Activated CD8-positive, alpha-beta T cell treated with anti-CD3 and anti-CD28 coated beads for 36 hours (primary cell): ENCODE measurements at regions not wholly inside any gene's neighbourhood (a gene's known extent, or its start where the extent isn't known, plus 50 kb on each side); places are given as distances from the start of the nearest gene placed in this dataset.

Experiments used
- ATAC-seq: fragments of 200-7000 bp; cut with Tn5 transposase; one replicate; pipeline ENCODE4 v1.10.0; 2021; ENCODE audit warnings: mild to moderate bottlenecking, moderate library complexity
- CTCF ChIA-PET: fragments of 350-600 bp; sonication (Branson Sonifier 250); formaldehyde crosslinking; loops from one replicate; lab custom pipeline; 2021; ENCODE audit warnings: antibody characterized with exemption; lab: Charles Lee
- POLR2A ChIA-PET: fragments of 350-600 bp; sonication (Branson Sonifier 250); formaldehyde crosslinking; loops from one replicate; lab custom pipeline; 2021; ENCODE audit warnings: antibody characterized with exemption; lab: Charles Lee
- DNase-seq: peaks from one replicate; pipeline ENCODE4 v3.0.0-alpha.2; 2020
- H3K27ac Mint-ChIP-seq: one replicate; pipeline ENCODE4 v1.8.0; 2021; ENCODE audit warnings: mild to moderate bottlenecking, mixed read lengths
- H3K27me3 Mint-ChIP-seq: one replicate; pipeline ENCODE4 v1.8.0; 2021; ENCODE audit warnings: mixed read lengths
- H3K36me3 Mint-ChIP-seq: one replicate; pipeline ENCODE4 v1.8.0; 2021; ENCODE audit warnings: low read depth, mixed read lengths
- H3K4me1 Mint-ChIP-seq: one replicate; pipeline ENCODE4 v1.8.0; 2021; ENCODE audit warnings: low read depth, mixed read lengths
- H3K4me3 Mint-ChIP-seq: one replicate; pipeline ENCODE4 v1.8.0; 2021; ENCODE audit warnings: mild to moderate bottlenecking, moderate library complexity, mixed read lengths
- H3K9me3 Mint-ChIP-seq: one replicate; pipeline ENCODE4 v1.8.0; 2021; ENCODE audit warnings: mixed read lengths
- intact Hi-C: fragments of 100-400 bp; cut with micrococcal nuclease; formaldehyde crosslinking; loops from one replicate; pipeline ENCODE4 v1.10.0; 2022
- TF ChIP-seq, protein P1 (sequence below): fragments of 200-600 bp; IDR thresholded peaks from one replicate; pipeline ENCODE4 v1.8.0; 2022; ENCODE audit warnings: antibody characterized with exemption, mild to moderate bottlenecking

DNA sequence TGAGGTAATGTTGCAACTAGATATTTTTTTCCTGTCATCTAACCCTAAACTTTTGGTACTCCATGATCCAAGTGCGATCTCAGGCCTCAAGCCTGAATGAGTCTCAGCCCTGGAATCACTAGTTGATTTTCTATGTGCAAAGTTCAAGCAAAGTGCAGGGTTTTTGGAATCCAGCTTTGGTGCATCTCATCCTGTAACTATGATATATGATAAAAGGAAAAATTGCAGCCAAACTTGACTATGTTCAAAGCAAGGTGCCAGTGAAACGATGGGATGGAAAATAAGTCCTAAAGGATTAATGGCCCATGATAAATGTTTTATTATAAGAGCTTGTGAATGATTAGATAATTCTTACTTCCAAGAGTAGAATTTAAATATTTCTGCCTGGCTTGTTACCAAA is 78.9 kb upstream of the NT5C1B start:
- H3K27ac Mint-ChIP-seq, result no peak overlapping the region
- DNase-seq (no peak), ATAC-seq (no peak)
- H3K4me3 Mint-ChIP-seq, result no peak overlapping the region
- no peaks in the 10 kb centered on the region for H3K27me3 Mint-ChIP-seq
- intact Hi-C loops, result no loop called here
- TF ChIP-seq, protein P1, sequence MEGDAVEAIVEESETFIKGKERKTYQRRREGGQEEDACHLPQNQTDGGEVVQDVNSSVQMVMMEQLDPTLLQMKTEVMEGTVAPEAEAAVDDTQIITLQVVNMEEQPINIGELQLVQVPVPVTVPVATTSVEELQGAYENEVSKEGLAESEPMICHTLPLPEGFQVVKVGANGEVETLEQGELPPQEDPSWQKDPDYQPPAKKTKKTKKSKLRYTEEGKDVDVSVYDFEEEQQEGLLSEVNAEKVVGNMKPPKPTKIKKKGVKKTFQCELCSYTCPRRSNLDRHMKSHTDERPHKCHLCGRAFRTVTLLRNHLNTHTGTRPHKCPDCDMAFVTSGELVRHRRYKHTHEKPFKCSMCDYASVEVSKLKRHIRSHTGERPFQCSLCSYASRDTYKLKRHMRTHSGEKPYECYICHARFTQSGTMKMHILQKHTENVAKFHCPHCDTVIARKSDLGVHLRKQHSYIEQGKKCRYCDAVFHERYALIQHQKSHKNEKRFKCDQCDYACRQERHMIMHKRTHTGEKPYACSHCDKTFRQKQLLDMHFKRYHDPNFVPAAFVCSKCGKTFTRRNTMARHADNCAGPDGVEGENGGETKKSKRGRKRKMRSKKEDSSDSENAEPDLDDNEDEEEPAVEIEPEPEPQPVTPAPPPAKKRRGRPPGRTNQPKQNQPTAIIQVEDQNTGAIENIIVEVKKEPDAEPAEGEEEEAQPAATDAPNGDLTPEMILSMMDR, result no peak
- peaks cover 13% of the 10 kb centered on the region for H3K9me3 Mint-ChIP-seq
- ChIA-PET POLR2A (no interaction called here), CTCF (no interaction called here)
- H3K4me1 Mint-ChIP-seq, result no peaks in the 10 kb centered on the region
- H3K36me3 Mint-ChIP-seq, result peaks cover 31% of the 10 kb centered on the region

DNA sequence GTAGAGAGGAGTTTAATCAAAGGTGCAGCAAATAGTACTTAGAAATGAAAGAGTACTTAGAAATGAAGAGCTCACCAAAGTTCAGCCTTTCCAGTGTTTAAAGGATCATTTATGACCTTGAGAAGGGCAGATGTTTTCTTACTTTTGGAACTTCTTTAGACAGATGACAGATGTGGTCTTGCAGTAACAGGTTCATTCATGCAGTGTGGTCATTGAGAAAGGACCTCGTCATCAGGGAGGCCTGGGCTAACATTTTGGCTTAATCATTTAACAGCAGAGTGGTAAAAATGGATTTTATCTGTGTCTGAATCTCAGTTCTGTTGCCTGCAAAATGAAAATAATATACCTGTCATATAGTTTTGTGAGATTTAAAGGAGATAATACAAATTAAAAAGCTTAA is 75.1 kb upstream of the NT5C1B start:
- Mint-ChIP-seq H3K4me1 (no peaks in the 10 kb centered on the region), H3K9me3 (peaks cover 5% of the 10 kb centered on the region), H3K4me3 (no peak overlapping the region), H3K27me3 (no peaks in the 10 kb centered on the region), H3K36me3 (peaks cover 9% of the 10 kb centered on the region), H3K27ac (no peak overlapping the region)
- no peak for DNase-seq
- ChIA-PET POLR2A (no interaction called here), CTCF (no interaction called here)
- intact Hi-C loops, result no loop called here
- no peak for ATAC-seq
- TF ChIP-seq, protein P1, result no peak

DNA sequence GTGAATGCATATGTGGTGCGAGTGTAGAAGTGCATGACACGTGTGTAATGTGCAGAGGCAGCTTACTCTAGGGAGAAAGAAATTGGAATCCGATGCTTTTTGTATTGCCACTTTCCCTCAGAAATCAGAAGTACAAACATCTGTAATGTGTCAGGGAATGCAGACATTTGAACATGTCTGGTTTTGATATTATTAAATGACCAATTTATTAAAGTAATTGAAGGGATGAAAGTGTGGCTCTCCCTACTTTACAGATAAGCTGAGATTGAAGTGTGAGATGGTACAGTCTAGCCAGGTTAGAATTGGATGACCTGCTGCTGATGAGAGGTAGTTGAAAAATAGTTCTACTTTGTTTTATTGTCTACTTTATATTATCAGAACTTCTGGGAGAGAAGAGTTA is 74.5 kb upstream of the NT5C1B start:
- DNase-seq (no peak), ATAC-seq (no peak)
- CTCF ChIA-PET, result no interaction called here
- intact Hi-C loops, result no loop called here
- Mint-ChIP-seq H3K27ac (no peak overlapping the region), H3K4me3 (no peak overlapping the region), H3K36me3 (peaks cover 6% of the 10 kb centered on the region), H3K27me3 (no peaks in the 10 kb centered on the region), H3K9me3 (peaks cover 5% of the 10 kb centered on the region), H3K4me1 (no peaks in the 10 kb centered on the region)
- POLR2A ChIA-PET, result no interaction called here
- TF ChIP-seq, protein P1, result no peak

DNA sequence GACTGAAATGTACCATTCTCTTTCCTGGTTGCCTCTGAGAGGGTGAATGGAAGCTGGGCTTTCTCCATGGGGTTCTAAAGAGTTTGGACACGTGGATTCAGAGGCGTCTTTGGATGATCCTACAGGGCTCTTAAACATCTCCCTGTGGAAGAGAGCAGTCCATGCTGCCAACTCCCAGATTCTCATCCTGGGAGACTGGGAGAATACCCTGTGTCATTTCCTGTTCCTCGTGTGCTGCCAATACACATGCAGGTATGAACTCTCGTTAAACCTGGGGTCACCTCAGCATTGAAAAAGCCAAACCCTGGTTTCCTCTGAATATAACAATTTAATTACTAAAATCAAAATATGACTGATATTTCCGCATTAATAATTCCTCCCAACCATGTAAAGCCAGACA is 73.3 kb upstream of the NT5C1B start:
- ATAC-seq (no peak), DNase-seq (no peak)
- POLR2A ChIA-PET, result no interaction called here
- intact Hi-C loops, result no loop called here
- Mint-ChIP-seq H3K36me3 (peaks cover 1% of the 10 kb centered on the region), H3K9me3 (peaks cover 2% of the 10 kb centered on the region), H3K4me1 (no peaks in the 10 kb centered on the region), H3K27me3 (no peaks in the 10 kb centered on the region), H3K27ac (no peak overlapping the region), H3K4me3 (no peak overlapping the region)
- CTCF ChIA-PET, result no interaction called here
- TF ChIP-seq, protein P1, result no peak

DNA sequence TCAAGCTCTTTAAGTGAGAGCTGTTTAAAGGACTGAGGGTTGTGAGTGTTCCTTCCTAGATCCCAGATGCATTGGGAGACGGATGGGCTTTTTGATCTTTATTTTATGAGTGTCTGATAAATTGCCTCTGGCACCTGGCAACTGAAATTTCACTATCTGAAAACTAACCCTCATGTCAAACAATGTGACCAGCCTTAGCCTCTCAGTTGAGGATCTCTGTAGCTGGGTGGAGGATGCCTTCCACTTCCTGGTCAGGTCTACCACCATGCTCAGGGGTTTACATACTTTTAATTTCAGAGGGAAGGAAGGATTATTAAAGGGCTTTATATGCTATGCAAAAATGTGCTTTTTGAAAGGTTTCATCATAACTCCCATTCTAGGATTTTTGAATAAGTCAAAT is 70.5 kb upstream of the NT5C1B start:
- TF ChIP-seq, protein P1, result no peak
- intact Hi-C loops, result no loop called here
- DNase-seq (no peak), ATAC-seq (no peak)
- Mint-ChIP-seq H3K27me3 (no peaks in the 10 kb centered on the region), H3K27ac (no peak overlapping the region), H3K9me3 (no peaks in the 10 kb centered on the region), H3K36me3 (no peaks in the 10 kb centered on the region), H3K4me3 (no peak overlapping the region), H3K4me1 (no peaks in the 10 kb centered on the region)
- POLR2A ChIA-PET, result no interaction called here
- CTCF ChIA-PET, result no interaction called here
